Posterior vena cava (tissue), 2 donors: ENCODE measurements at regions not wholly inside any gene's neighbourhood (a gene's known extent, or its start where the extent isn't known, plus 50 kb on each side); places are given as distances from the start of the nearest gene placed in this dataset.
"Not testable (repeated sequence)": the region's sequence is repeated elsewhere in the genome, so short reads cannot be mapped to it uniquely, and the experiment has no call there.

Experiments used
- DNase-seq: peaks from one replicate; pipeline ENCODE4 v3.0.0-alpha.2; 2020; ENCODE audit warnings: low spot score
- intact Hi-C, 2 donors: fragments of 100-400 bp; cut with DNase I; formaldehyde crosslinking; loops; one replicate each; pipeline versions ENCODE4 v1.14.1 to v1.14.2; 2022 to 2023
- donor health status: DM: yes; HTN: yes; CAD: no.
- donor health status: DM: yes; HTN: yes; CAD: no.

- intact Hi-C loops = no loop called here
- DNase-seq = no peak
Observed at GRCh38 chr2:60214626-60214875, 338.9 kb downstream of the BCL11A start.

DNA sequence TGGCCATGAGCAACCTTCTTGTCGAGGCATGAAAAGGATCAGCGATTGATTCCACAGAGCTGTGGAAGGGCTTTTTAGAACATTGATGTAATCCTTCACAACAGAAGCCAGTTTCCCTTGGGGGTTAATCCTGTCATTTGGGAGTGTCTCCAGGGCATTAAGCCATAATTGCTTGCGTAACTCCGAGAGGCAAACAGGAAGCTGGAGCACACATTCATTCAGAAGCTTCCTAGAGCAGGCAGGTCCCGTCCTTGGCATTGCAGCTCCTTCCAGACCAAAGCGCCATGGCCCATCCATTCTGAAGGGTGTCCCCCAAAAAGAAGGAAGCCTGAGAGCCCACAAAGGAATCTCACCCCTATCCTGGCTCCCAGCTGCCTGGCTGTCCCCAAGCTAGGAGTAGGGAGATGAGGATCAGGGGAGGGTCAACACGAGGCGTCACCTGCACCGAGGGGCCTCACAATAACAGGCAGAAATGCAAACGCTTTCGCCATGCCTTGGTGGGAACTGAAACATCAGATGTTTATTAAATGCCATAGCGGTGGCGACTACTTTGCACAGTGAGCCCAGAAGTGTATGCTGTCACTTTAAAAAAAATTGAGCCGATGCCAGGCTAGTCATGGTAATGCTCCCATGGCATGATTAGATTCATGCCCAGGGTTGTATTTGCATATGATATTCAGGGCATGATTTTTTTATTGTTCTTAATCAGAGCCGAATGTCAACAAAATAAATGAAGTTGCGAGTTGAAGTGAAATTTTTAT, 339.4 kb downstream of the BCL11A start:
- intact Hi-C loops = no loop called here
- DNase-seq = no peak

DNA sequence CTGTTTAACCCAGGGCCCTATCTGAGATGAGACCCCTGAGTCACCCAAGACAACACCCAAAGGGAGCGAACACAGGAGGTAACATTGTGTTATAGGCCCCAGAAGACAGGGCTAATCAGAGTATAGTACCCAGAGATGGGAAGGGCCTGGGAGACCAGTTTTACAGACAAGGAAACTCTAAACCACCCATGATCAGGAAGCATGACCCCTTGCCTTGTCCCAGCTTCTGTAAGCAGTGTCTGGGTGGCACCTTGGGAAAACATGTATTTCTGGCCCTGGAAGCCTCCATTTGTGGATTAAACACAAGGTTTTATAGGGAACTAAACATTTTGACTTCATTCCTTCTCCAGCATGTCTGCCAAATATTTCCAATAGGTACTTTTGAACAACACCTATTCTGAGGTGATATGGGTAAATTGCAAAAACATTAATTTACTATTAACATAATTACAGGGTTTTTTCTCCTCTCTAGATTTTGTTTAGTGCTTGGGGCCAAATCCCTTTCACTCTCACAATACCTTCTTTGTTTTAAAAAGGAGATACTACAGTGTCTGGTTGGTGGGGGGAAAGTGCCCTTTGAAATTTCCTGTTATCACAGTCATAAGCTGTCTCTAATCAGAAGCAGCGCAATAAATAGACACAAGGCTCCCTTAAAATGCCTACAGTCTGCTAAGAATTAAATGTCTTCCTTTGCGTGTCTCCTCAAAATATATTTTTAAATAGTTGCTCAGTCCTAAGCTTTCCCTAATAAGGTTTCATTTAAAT, 341.1 kb downstream of the BCL11A start:
- DNase-seq = no peak
- intact Hi-C loops = no loop called here

- DNase-seq, intact Hi-C loops: not testable (repeated sequence)
Observed at GRCh38 chr2:60189006-60189405, 364.4 kb downstream of the BCL11A start.

- intact Hi-C loops = no loop called here
- no peak for DNase-seq
Observed at GRCh38 chr2:60175290-60175689, 378.2 kb downstream of the BCL11A start.

DNA sequence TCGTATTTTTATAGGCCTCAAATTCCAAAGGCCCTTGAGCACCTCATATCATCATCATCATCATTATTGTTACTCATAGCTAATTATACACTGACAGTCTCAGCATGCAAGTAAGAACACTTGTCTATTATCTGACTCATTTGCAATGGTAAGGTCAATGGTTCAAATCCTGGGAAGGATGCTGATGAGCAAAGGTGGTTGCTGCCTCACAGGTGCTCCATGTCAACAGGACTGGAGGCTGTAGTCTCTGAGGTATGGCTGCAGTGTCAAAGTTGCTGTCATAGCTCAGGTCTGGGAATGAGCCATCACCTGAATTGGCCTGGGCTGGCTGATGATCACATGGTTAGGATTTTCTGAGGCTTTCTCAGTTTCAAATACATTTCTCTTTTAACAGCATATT, 379.3 kb downstream of the BCL11A start:
- intact Hi-C loops = no loop called here
- DNase-seq = no peak

GRCh38 chr2:60172801-60173200, 380.7 kb downstream of the BCL11A start:
- no peak for DNase-seq
- intact Hi-C loops = no loop called here

GRCh38 chr2:60170272-60170671, 383.2 kb downstream of the BCL11A start:
- intact Hi-C loops = no loop called here
- DNase-seq = no peak

GRCh38 chr2:60168247-60168646, 385.2 kb downstream of the BCL11A start:
- intact Hi-C loops = no loop called here
- no peak for DNase-seq

GRCh38 chr2:60167089-60167488, 386.4 kb downstream of the BCL11A start:
- DNase-seq = no peak
- intact Hi-C loops = no loop called here

- no peak for DNase-seq
- intact Hi-C loops = no loop called here
Observed at GRCh38 chr2:60163691-60164090, 389.8 kb downstream of the BCL11A start.

DNA sequence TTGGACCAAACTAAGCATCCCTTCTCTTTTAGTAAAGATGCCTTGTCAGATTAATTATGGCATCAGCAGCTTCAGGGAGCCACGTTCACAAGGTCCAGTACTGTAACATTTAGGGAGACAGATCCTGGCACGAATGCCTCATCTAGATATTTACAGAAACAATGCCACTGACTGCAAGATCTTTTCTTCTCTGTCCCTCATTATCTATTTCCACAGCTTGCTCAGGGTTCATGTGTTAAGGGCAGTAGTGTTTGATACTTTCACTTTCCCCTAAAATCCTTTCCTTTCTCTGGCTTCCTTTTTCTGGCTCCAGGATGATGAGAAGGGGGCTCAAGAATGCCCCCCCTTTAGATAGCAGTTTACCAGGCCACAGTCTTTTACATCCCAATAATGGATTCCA, 393.9 kb downstream of the BCL11A start:
- no peak for DNase-seq
- intact Hi-C loops = no loop called here

DNA sequence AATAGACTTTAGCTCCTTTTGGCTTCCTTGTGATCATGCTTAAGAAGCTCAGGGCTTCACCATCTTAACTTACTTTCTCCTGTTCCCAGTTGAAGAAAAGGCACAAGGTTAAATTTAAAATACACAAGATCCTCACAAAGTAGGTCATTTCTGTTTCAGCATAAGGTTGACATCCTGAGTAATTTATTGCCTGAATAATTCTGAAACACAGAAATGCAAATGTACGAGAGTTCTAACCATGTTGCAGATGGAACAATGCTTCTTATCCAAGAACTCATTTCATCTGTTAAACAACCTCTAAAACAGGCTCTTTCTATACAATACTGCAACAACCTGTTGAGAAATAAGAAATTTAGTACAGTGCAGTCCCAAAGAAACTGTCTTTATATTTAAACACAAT, 395.2 kb downstream of the BCL11A start:
- intact Hi-C loops = no loop called here

GRCh38 chr2:60157283-60157682, 396.2 kb downstream of the BCL11A start:
- no peak for DNase-seq
- intact Hi-C loops = no loop called here

More for the DNA sequence above, 395.2 kb downstream of the BCL11A start:
- no peak for DNase-seq

DNA sequence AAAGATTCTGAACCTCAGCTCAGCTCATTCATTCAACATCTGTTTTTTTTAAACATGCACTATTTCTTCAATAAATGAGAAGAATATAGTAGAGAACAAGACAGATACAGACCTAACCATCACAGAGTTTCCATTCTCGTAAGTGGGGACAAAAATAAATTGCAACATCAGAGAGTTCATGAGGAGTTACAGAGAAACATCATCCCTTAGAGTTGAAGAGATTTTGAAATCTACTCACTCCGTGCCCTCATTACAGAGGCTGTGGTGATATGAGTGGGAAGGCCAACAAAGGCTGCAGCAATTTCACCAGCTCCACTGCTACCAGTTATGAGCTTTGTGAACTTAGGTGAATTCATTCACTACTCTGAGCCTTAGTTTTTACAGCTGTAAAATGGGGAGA, 399.3 kb downstream of the BCL11A start:
- intact Hi-C loops = no loop called here
- DNase-seq = no peak

DNA sequence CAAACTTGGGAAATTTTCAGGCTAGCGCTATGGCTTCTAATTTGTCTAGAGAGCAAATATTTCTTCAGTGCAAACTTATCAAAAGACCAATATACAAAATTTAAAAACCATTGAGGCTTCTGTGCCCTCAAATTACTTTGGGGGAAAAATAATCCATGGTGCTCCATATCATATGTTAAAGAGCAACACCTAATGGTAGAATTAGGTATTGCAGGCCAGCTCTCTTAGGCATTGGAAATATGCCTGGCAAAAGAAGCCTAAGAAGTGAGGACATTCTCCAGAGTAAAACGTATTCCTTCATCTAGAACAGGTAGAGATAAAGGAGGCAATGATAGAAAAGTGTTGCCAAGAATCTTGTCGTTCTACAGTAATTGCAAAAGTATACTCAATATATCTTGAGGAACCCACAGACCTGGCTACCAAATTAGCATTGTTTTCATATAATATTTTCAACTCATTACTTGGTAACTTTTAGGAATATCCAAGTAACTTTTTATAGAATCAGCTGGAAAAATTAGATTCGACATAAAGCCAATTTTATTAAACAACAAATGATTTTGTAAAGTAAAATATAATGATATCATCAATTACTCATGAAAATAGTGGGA, 401.1 kb downstream of the BCL11A start:
- intact Hi-C loops = no loop called here
- DNase-seq = no peak

DNA sequence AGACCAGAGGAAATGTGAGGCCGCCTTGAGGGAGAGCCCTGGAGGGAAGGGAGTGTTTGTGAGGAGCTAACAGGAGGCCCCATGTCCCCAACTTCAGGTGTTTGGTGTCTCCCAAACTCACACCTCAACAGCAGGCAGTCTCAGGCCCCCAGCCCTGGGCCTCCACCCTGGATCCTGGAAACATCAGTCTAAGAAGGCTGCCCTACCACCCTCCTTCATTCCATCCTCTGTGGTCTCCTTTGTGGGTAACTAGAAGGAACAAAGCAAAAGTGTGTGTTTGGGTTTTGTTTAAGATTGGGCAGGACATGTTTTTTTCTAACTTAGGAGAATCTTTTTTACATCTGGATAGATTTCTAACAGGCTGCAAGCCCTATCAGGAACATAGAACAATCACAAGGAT, 404.3 kb downstream of the BCL11A start:
- intact Hi-C loops = no loop called here
- no peak for DNase-seq

- intact Hi-C loops = no loop called here
- DNase-seq = no peak
Observed at GRCh38 chr2:60148716-60149115, 404.7 kb downstream of the BCL11A start.

GRCh38 chr2:60140185-60140584, 413.3 kb downstream of the BCL11A start:
- intact Hi-C loops = no loop called here

GRCh38 chr2:60136913-60137312, 416.5 kb downstream of the BCL11A start:
- no peak for DNase-seq
- intact Hi-C loops = no loop called here

More at GRCh38 chr2:60140185-60140584, 413.3 kb downstream of the BCL11A start:
- DNase-seq = no peak

DNA sequence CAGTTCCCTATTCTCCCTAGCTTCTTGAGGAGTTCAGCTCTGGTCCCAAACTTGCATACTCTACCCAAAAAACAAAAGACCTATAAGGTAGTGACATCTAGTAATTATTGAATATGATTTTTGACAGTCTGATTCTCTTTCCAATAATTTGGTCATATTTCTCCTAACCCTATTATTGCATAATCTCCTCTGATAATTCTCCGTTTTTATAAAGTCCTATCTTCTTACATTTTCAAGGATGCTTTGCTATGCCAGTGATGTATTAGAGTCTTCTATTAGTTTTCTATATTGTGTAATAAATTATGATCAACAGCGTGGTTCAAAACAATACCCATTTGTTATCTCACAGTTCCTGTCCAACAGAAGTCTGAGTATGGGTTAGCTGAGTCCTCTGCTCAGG, 426.3 kb downstream of the BCL11A start:
- intact Hi-C loops = no loop called here
- DNase-seq = no peak
